Mesenchymal stem cell (in vitro differentiated cells and primary cell): ENCODE measurements at regions not wholly inside any gene's neighbourhood (a gene's known extent, or its start where the extent isn't known, plus 50 kb on each side); places are given as distances from the start of the nearest gene placed in this dataset.
"Not testable (repeated sequence)": the region's sequence is repeated elsewhere in the genome, so short reads cannot be mapped to it uniquely, and the experiment has no call there.

ENCODE experiments used
- DNase-seq: peaks from one replicate; pipeline ENCODE4 v3.0.0-alpha.2; 2013
- H2AFZ ChIP-seq: one replicate; pipeline ENCODE4 v1.6.1; 2013; ENCODE audit warnings: low read depth, mild to moderate bottlenecking, control low read depth, inconsistent platforms, low read length, moderate library complexity
- H2AK5ac ChIP-seq: 2 replicates; pipeline ENCODE4 v1.6.1; 2013; ENCODE audit warnings: low read length, moderate library complexity, mild to moderate bottlenecking, inconsistent platforms; ENCODE audit not compliant: severe bottlenecking
- H2BK120ac ChIP-seq: one replicate; pipeline ENCODE4 v1.6.1; 2013; ENCODE audit warnings: low read depth, mild to moderate bottlenecking, inconsistent platforms, low read length, moderate library complexity
- H2BK12ac ChIP-seq, 2 experiments: one replicate each; pipeline ENCODE4 v1.6.1; 2013; ENCODE audit warnings: inconsistent platforms in 2 of 2, low read length in 2 of 2, mild to moderate bottlenecking in 2 of 2, moderate library complexity in 2 of 2, control low read depth in 1 of 2
- H2BK15ac ChIP-seq: one replicate; pipeline ENCODE4 v1.6.1; 2013; ENCODE audit warnings: mild to moderate bottlenecking, low read depth, inconsistent platforms; ENCODE audit not compliant: poor library complexity, severe bottlenecking
- H2BK5ac ChIP-seq: 2 replicates; pipeline ENCODE4 v1.6.1; 2013; ENCODE audit warnings: low read depth, mild to moderate bottlenecking, low read length, control low read depth, inconsistent platforms; ENCODE audit not compliant: poor library complexity, severe bottlenecking
- H3K14ac ChIP-seq, 2 experiments: one replicate each; pipeline ENCODE4 v1.6.1; 2013; ENCODE audit warnings: inconsistent platforms in 2 of 2, low read length in 2 of 2, control low read depth in 1 of 2, mild to moderate bottlenecking in 1 of 2, moderate library complexity in 1 of 2
- H3K18ac ChIP-seq, 2 experiments: one replicate each; pipeline ENCODE4 v1.6.1; 2013; ENCODE audit warnings: inconsistent platforms in 2 of 2, low read length in 2 of 2, control low read depth in 1 of 2, low read depth in 1 of 2, mild to moderate bottlenecking in 1 of 2
- H3K23ac ChIP-seq, 2 experiments: one replicate each; pipeline ENCODE4 v1.6.1; 2013; ENCODE audit warnings: inconsistent platforms in 2 of 2, low read length in 2 of 2, mild to moderate bottlenecking in 2 of 2, moderate library complexity in 2 of 2, control low read depth in 1 of 2
- H3K27ac ChIP-seq: 2 replicates; pipeline ENCODE4 v1.5.1; 2013; ENCODE audit warnings: mild to moderate bottlenecking, moderate library complexity, low read length, control low read depth, inconsistent platforms; ENCODE audit not compliant: poor library complexity, severe bottlenecking
- H3K27me3 ChIP-seq, 2 experiments: 2 replicates each; pipeline versions ENCODE4 v1.6.1 to v1.7.0; 2013; ENCODE audit warnings: low read length in 2 of 2, mild to moderate bottlenecking in 2 of 2, moderate library complexity in 2 of 2, control low read depth in 1 of 2, inconsistent platforms in 1 of 2; ENCODE audit not compliant: control insufficient read depth in 1 of 2, insufficient read depth in 1 of 2
- H3K36me3 ChIP-seq, 2 experiments: 2 replicates each; pipeline versions ENCODE4 v1.6.1 to v1.7.0; 2013; ENCODE audit warnings: low read length in 2 of 2, control low read depth in 1 of 2, inconsistent platforms in 1 of 2, low read depth in 1 of 2, mild to moderate bottlenecking in 1 of 2; ENCODE audit not compliant: insufficient read depth in 2 of 2, control insufficient read depth in 1 of 2
- H3K4ac ChIP-seq, 2 experiments: one replicate each; pipeline ENCODE4 v1.6.1; 2013; ENCODE audit warnings: inconsistent platforms in 2 of 2, low read length in 2 of 2, mild to moderate bottlenecking in 2 of 2, moderate library complexity in 2 of 2, control low read depth in 1 of 2, low read depth in 1 of 2
- H3K4me1 ChIP-seq: 2 replicates; pipeline ENCODE4 v1.6.1; 2013; ENCODE audit warnings: low read depth, low read length, control low read depth; ENCODE audit not compliant: control insufficient read depth, insufficient read depth
- H3K4me2 ChIP-seq: 2 replicates; pipeline ENCODE4 v1.6.1; 2013; ENCODE audit warnings: low read length, mild to moderate bottlenecking, inconsistent platforms; ENCODE audit not compliant: poor library complexity, severe bottlenecking
- H3K4me3 ChIP-seq, 2 experiments: 2 replicates each; pipeline versions ENCODE4 v1.5.1 to v1.7.0; 2013; ENCODE audit warnings: low read length in 2 of 2, mild to moderate bottlenecking in 2 of 2, control low read depth in 1 of 2, low read depth in 1 of 2; ENCODE audit not compliant: insufficient read depth in 1 of 2
- H3K79me1 ChIP-seq: replicated peaks from 2 replicates; pipeline ENCODE4 v1.6.1; 2013; ENCODE audit warnings: mild to moderate bottlenecking, control low read depth, low read length, inconsistent platforms; ENCODE audit not compliant: poor library complexity, severe bottlenecking
- H3K9ac ChIP-seq: 2 replicates; pipeline ENCODE4 v1.7.0; 2013; ENCODE audit warnings: mild to moderate bottlenecking, low read length, moderate library complexity
- H3K9me3 ChIP-seq: 2 replicates; pipeline ENCODE4 v1.7.0; 2013; ENCODE audit warnings: mild to moderate bottlenecking, low read length; ENCODE audit not compliant: control insufficient read depth
- H4K8ac ChIP-seq: one replicate; pipeline ENCODE4 v1.6.1; 2013; ENCODE audit warnings: inconsistent platforms, mild to moderate bottlenecking, low read length, moderate library complexity
- H4K91ac ChIP-seq: one replicate; pipeline ENCODE4 v1.6.1; 2013; ENCODE audit warnings: mild to moderate bottlenecking, low read length, inconsistent platforms
- WGBS: methylation state at CpG from one replicate; pipeline ENCODE4 v1.1.7; 2013; ENCODE audit warnings: mixed read lengths; 5-methylcytosine and 5-hydroxymethylcytosine counted together

- Histone ChIP-seq H2BK15ac (no peak overlapping the region), H3K18ac (no peak overlapping the region), H4K8ac (no peak overlapping the region), H2BK120ac (no peak overlapping the region), H2BK5ac (no peak overlapping the region), H3K27me3 (peaks cover 0 to 4% of the 10 kb centered on the region in 2 experiments), H3K4me3 (no peak overlapping the region), H2BK12ac (no peak overlapping the region), H3K23ac (no peak overlapping the region), H3K14ac (no peak overlapping the region), H3K27ac (no peak overlapping the region), H3K36me3 (no peaks in the 10 kb centered on the region), H3K9me3 (no peaks in the 10 kb centered on the region), H2AFZ (no peak overlapping the region), H3K4me2 (no peak overlapping the region), H3K4ac (no peak overlapping the region), H3K4me1 (no peaks in the 10 kb centered on the region), H3K79me1 (no peaks in the 10 kb centered on the region), H3K9ac (no peak overlapping the region), H4K91ac (no peak overlapping the region), H2AK5ac (no peak overlapping the region)
- no peak for DNase-seq
- no CpG with 5 or more reads among the region's 2 CpGs for WGBS
Observed at GRCh38 chr3:70620956-70621355, 308.5 kb upstream of the MDFIC2 start.

- Histone ChIP-seq H3K23ac (no peak overlapping the region), H3K9ac (no peak overlapping the region), H3K4me2 (no peak overlapping the region), H4K91ac (no peak overlapping the region), H3K27ac (no peak overlapping the region), H2BK15ac (no peak overlapping the region), H3K18ac (no peak overlapping the region), H2BK5ac (no peak overlapping the region), H3K9me3 (no peaks in the 10 kb centered on the region), H3K4ac (no peak overlapping the region), H3K36me3 (no peaks in the 10 kb centered on the region), H3K27me3 (peaks cover 0 to 4% of the 10 kb centered on the region in 2 experiments), H3K14ac (no peak overlapping the region), H4K8ac (no peak overlapping the region), H2BK120ac (no peak overlapping the region), H2AFZ (no peak overlapping the region), H3K79me1 (no peaks in the 10 kb centered on the region), H3K4me1 (no peaks in the 10 kb centered on the region), H2BK12ac (no peak overlapping the region), H2AK5ac (no peak overlapping the region), H3K4me3 (no peak overlapping the region)
- 57% methylated on average over 2 of the region's 2 CpGs for WGBS
- no peak for DNase-seq
Observed at GRCh38 chr3:70620367-70620766, 307.9 kb upstream of the MDFIC2 start.

GRCh38 chr3:70618151-70618550 is 305.7 kb upstream of the MDFIC2 start:
- WGBS, result 60% methylated on average over 1 of the region's 1 CpG
- no peak overlapping the region for H3K27ac ChIP-seq

GRCh38 chr3:70617349-70617748 is 304.9 kb upstream of the MDFIC2 start:
- not testable (repeated sequence) for H4K8ac ChIP-seq, H3K14ac ChIP-seq, H3K23ac ChIP-seq, H3K4ac ChIP-seq, H3K79me1 ChIP-seq, DNase-seq, H3K9me3 ChIP-seq, H3K4me1 ChIP-seq, H2BK5ac ChIP-seq, H3K27ac ChIP-seq, H3K4me3 ChIP-seq, H2BK120ac ChIP-seq, H3K27me3 ChIP-seq, H2BK12ac ChIP-seq, H2AK5ac ChIP-seq, H3K36me3 ChIP-seq, H2BK15ac ChIP-seq, H3K18ac ChIP-seq, H2AFZ ChIP-seq, H3K4me2 ChIP-seq, H3K9ac ChIP-seq, H4K91ac ChIP-seq
- WGBS, result 92% methylated on average over 14 of the region's 14 CpGs

More at GRCh38 chr3:70618151-70618550, 305.7 kb upstream of the MDFIC2 start:
- no peaks in the 10 kb centered on the region for H3K9me3 ChIP-seq
- no peak overlapping the region for H2BK5ac ChIP-seq
- H2BK12ac ChIP-seq, result no peak overlapping the region
- no peak overlapping the region for H3K9ac ChIP-seq
- no peak overlapping the region for H2AFZ ChIP-seq
- no peak overlapping the region for H4K8ac ChIP-seq
- H2BK15ac ChIP-seq, result no peak overlapping the region
- no peak for DNase-seq
- peaks cover 0 to 4% of the 10 kb centered on the region in 2 experiments for H3K27me3 ChIP-seq
- no peak overlapping the region for H3K4me2 ChIP-seq
- no peaks in the 10 kb centered on the region for H3K79me1 ChIP-seq
- no peak overlapping the region for H3K23ac ChIP-seq
- H3K4me3 ChIP-seq, result no peak overlapping the region
- no peak overlapping the region for H4K91ac ChIP-seq
- no peak overlapping the region for H2AK5ac ChIP-seq
- H2BK120ac ChIP-seq, result no peak overlapping the region
- H3K14ac ChIP-seq, result no peak overlapping the region
- no peaks in the 10 kb centered on the region for H3K4me1 ChIP-seq
- H3K18ac ChIP-seq, result no peak overlapping the region
- H3K4ac ChIP-seq, result no peak overlapping the region
- no peaks in the 10 kb centered on the region for H3K36me3 ChIP-seq
